COLO668 (cell line): ENCODE measurements at regions not wholly inside any gene's neighbourhood (a gene's known extent, or its start where the extent isn't known, plus 50 kb on each side); places are given as distances from the start of the nearest gene placed in this dataset.

Source experiments
- DNase-seq: peaks from one replicate; lab custom pipeline; 2025; ENCODE audit not compliant: unreplicated experiment; lab: John Stamatoyannopoulos, UW

DNA sequence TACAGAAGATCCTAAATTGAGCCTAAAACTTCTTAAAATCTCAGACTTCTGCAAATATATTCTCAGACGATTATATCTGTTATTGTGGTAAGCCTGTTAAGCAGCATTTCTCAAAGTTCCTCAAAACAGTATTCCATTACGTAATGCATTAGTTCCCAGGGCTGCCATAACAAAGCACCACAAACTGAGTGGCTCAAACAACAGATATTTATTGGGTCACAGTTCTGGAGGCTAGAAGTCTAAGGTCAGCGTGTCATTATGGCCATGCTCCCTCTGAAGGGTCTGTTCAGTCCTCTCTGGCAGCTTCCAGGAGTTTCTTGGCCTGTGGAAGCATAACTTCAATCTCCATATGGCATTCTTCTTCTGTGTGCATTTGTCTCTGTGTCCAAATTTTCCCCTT lies 103.5 kb upstream of the ST6GALNAC5 start:
- no peak for DNase-seq

DNA sequence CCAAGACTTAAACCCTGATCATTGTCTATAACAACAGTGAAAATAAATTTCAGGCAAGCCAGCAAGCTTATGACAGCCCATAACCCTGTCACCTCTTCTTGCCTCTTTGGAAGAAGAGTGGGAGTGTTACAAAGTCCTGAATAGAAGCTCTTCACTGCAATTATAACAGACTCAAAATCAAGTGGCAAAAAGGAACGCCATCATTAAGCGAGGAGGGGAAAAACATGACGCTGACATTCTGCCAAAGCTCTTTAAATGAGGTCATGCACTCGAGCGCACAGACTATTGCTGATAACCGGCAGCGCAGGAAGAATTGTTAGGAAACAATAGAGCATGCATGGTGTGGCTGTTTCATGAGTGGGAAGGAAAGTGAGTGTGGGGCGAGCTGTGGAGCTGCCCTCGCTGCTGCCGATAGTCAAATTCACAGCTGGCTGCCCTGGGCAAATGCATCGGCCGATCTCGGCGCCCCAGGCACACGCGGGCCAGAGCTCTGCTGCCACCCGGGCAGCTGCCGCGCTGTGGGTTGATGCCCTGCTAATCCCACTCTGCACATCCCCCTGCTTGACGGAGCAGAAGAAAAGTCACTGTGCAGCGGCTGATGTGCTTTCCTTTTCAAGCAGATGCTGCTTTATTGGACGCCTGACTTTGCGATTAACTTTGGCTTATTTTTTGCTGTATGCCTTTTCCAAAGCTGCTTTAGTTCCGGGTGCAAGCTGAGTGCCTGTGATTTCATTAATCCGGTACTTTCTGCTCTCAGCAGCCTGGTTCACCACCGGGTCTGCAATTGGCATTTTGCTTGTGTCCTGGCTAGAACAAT lies 102.4 kb upstream of the ST6GALNAC5 start:
- DNase-seq, result no peak

- no peak for DNase-seq
These were observed 100.9 kb upstream of the ST6GALNAC5 start for GRCh38 chr1:76766381-76766780.

- no peak for DNase-seq
These were observed 97.4 kb upstream of the ST6GALNAC5 start for GRCh38 chr1:76769911-76770310.

DNA sequence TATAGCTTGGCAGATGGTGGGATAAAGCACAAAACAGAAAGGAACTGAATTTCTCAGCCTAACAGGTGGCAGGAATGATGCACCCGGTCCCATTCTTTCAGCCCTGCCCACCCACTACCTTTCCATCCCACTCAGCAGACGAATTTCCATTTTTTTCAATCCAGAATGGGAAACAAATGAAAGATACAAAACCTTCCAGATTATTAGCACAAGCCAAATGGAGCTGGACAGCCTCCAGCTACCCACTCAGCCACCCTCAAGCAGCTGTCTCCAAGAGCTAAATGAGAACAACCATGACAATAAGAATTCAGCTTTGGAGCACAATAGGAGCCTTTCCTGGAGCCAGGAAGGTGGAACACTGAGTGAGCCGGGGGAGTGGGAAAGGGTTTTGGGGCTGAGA lies 96.3 kb upstream of the ST6GALNAC5 start:
- no peak for DNase-seq

DNA sequence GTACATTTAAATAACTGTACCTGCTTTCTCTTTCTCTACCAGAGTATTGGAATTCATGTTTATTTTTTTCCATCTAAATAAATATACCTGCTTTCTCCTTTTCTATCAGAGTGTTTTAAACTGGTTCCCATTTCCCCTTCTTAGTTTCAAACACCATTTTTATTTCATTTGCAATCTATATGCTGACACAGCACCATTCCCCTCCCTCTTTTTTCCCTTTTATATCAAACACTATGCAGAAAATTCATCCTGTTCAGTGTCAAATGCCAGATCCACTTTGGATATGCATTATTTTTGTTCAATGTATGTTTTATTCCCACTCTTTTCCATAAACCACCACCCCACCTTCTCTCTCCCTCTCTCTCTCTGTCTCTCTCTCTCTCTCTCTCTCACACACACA lies 85.8 kb upstream of the ST6GALNAC5 start:
- no peak for DNase-seq

- DNase-seq, result no peak
These were observed 84.5 kb upstream of the ST6GALNAC5 start for GRCh38 chr1:76782809-76783208.

- no peak for DNase-seq
These were observed 82.8 kb upstream of the ST6GALNAC5 start for GRCh38 chr1:76784502-76784901.

DNA sequence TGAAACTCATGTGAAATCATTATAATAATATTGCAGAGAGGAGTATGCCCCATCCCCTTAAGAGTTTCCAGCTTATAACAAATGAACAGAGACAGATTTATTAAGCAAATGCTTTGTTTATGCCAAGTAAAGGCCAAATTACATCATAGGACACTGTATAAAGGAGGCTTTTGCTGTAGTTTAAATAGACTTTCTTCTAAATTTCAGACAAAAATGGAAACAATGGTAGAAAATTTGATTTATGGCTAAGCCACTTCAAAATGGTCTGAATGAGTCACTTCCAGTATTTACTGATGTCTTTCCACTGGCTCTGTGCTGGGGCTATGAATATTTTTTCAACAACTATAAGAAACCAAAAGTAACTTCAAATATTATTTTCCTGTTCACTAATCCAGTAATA lies 81.1 kb upstream of the ST6GALNAC5 start:
- DNase-seq, result no peak

DNA sequence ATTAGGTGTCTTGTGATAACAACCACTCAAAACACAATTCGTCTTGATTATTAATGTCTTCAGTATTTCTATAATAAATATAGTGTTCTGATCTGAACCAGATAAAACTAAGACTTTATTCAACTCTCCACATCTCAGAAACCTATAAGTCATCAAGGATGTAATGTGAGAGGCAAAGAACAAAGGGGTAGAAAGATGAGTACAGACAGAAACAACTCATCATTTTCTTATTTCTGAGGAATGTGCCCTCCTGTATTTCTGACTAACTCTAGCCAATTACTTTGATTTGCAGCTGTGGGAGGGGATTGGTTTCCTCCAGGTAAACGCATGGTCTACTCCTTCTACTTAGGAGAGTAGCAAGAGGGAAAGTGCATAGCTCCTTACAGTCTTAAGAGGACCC lies 73.7 kb upstream of the ST6GALNAC5 start:
- DNase-seq, result no peak

DNA sequence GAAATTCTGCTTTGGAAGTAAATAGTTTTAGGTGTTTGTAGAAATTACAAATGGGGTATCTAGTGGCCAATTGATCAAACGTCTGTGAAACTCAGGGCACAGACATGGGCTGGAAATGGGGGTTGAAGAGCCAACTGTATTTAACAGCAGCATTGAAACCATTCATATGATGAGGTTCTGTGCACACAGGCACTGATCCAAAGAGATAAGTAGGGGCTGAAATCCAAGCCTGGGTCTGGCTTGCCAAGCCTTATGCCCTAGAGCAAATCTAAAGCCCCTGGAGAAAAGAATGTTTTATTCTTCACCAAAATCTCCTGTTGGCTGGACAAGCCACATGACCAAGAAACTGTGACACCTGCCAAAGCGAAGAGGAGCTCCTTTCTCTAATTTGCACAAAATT lies 67.6 kb upstream of the ST6GALNAC5 start:
- no peak for DNase-seq

- DNase-seq, result no peak
These were observed 65.2 kb upstream of the ST6GALNAC5 start for GRCh38 chr1:76802094-76802493.

- DNase-seq, result no peak
These were observed 59.6 kb upstream of the ST6GALNAC5 start for GRCh38 chr1:76807543-76808260.
